OCI-LY7 (cell line): ENCODE measurements at regions not wholly inside any gene's neighbourhood (a gene's known extent, or its start where the extent isn't known, plus 50 kb on each side); places are given as distances from the start of the nearest gene placed in this dataset.

Experiments
- BruUV-seq: library from RNA; stranded (reverse); fragments of 400-500 nt; replicated peaks from 2 replicates; lab custom pipeline; 2021; lab: Mats Ljungman, UMichigan
- CTCF ChIA-PET: fragments of 300-600 bp; sonication (Branson Sonifier 250); formaldehyde crosslinking; loops from one replicate; lab custom pipeline; 2022; ENCODE audit warnings: antibody characterized with exemption; ENCODE audit not compliant: unreplicated experiment; lab: Charles Lee
- POLR2A ChIA-PET: fragments of 300-600 bp; sonication (Branson Sonifier 250); formaldehyde crosslinking; loops from one replicate; lab custom pipeline; 2022; ENCODE audit warnings: antibody characterized with exemption; lab: Charles Lee
- DNase-seq: peaks from one replicate; pipeline ENCODE4 v3.0.0-alpha.2; 2015; ENCODE audit warnings: low spot score
- H2AFZ ChIP-seq: fragments of 200-600 bp; sonication (generic), shearing (Covaris generic); 2 replicates; pipeline ENCODE4 v1.6.1; 2014; ENCODE audit warnings: mild to moderate bottlenecking, antibody characterized with exemption, low read length, moderate library complexity
- H3K27ac ChIP-seq: fragments of 200-600 bp; sonication (generic); 2 replicates; pipeline ENCODE4 v1.5.1; 2014; ENCODE audit warnings: mixed run types, low read depth, mild to moderate bottlenecking, moderate library complexity, low read length, inconsistent platforms; ENCODE audit not compliant: poor library complexity, severe bottlenecking
- H3K36me3 ChIP-seq: fragments of 200-600 bp; sonication (generic); 2 replicates; pipeline ENCODE4 v1.6.1; 2014; ENCODE audit warnings: mild to moderate bottlenecking, antibody characterized with exemption, low read length, moderate library complexity, mixed read lengths; ENCODE audit not compliant: insufficient read depth
- H3K4me1 ChIP-seq: fragments of 200-600 bp; sonication (generic); 2 replicates; pipeline ENCODE4 v1.5.1; 2014; ENCODE audit warnings: mild to moderate bottlenecking, low read length; ENCODE audit not compliant: insufficient read depth, poor library complexity, severe bottlenecking
- H3K4me2 ChIP-seq: fragments of 200-600 bp; sonication (generic); 2 replicates; pipeline ENCODE4 v1.6.1; 2014; ENCODE audit warnings: mild to moderate bottlenecking, low read length
- H3K4me3 ChIP-seq: fragments of 200-600 bp; sonication (generic); 2 replicates; pipeline ENCODE4 v1.5.1; 2014; ENCODE audit warnings: mild to moderate bottlenecking, low read depth, low read length; ENCODE audit not compliant: poor library complexity, severe bottlenecking
- H3K79me2 ChIP-seq: fragments of 200-600 bp; sonication (generic); 2 replicates; pipeline ENCODE4 v1.6.1; 2016; ENCODE audit warnings: low read depth, mild to moderate bottlenecking, low read length, moderate library complexity, mixed read lengths; ENCODE audit not compliant: insufficient read depth
- H3K9me2 ChIP-seq: fragments of 200-600 bp; sonication (generic); 2 replicates; pipeline ENCODE4 v1.6.1; 2016; ENCODE audit warnings: mild to moderate bottlenecking, low read length, mixed read lengths; ENCODE audit not compliant: insufficient read depth
- H3K9me3 ChIP-seq: fragments of 200-600 bp; sonication (generic); 2 replicates; pipeline ENCODE4 v1.6.1; 2014; ENCODE audit warnings: mild to moderate bottlenecking, mixed run types, low read length, mixed read lengths
- H4K20me1 ChIP-seq: fragments of 200-600 bp; sonication (generic); 2 replicates; pipeline ENCODE4 v1.6.1; 2014; ENCODE audit warnings: mild to moderate bottlenecking, antibody characterized with exemption, low read length, moderate library complexity, mixed read lengths; ENCODE audit not compliant: insufficient read depth
- EZH2phosphoT487 ChIP-seq: fragments of 200-600 bp; sonication (generic); IDR thresholded peaks from 2 replicates; pipeline ENCODE4 v1.6.1; 2018; ENCODE audit warnings: low read depth, borderline replicate concordance, mild to moderate bottlenecking, mixed run types, antibody characterized with exemption, low read length, moderate library complexity, mixed read lengths
- intact Hi-C: fragments of 100-400 bp; cut with micrococcal nuclease; formaldehyde crosslinking; loops from one replicate; pipeline ENCODE4 v1.10.0; 2022; ENCODE audit not compliant: unreplicated experiment
- TF ChIP-seq, protein P1 (sequence below): fragments of 200-600 bp; sonication (generic); conservative IDR thresholded peaks from 2 replicates; pipeline ENCODE4 v1.5.1; 2014; ENCODE audit warnings: mild to moderate bottlenecking, antibody characterized with exemption, low read length, moderate library complexity, mixed read lengths

- Histone ChIP-seq H4K20me1 (no peaks in the 10 kb centered on the region), H3K4me1 (no peaks in the 10 kb centered on the region), H3K4me3 (no peak overlapping the region), H3K9me2 (no peaks in the 10 kb centered on the region), H3K9me3 (no peaks in the 10 kb centered on the region), H3K4me2 (no peak overlapping the region), H3K27ac (no peak overlapping the region), H3K36me3 (no peaks in the 10 kb centered on the region), H3K79me2 (no peaks in the 10 kb centered on the region), H2AFZ (no peak overlapping the region)
- ChIA-PET CTCF (no interaction called here), POLR2A (no interaction called here)
- no TSS peak for BruUV-seq
- TF ChIP-seq EZH2phosphoT487, result no peak
- TF ChIP-seq, protein P1, sequence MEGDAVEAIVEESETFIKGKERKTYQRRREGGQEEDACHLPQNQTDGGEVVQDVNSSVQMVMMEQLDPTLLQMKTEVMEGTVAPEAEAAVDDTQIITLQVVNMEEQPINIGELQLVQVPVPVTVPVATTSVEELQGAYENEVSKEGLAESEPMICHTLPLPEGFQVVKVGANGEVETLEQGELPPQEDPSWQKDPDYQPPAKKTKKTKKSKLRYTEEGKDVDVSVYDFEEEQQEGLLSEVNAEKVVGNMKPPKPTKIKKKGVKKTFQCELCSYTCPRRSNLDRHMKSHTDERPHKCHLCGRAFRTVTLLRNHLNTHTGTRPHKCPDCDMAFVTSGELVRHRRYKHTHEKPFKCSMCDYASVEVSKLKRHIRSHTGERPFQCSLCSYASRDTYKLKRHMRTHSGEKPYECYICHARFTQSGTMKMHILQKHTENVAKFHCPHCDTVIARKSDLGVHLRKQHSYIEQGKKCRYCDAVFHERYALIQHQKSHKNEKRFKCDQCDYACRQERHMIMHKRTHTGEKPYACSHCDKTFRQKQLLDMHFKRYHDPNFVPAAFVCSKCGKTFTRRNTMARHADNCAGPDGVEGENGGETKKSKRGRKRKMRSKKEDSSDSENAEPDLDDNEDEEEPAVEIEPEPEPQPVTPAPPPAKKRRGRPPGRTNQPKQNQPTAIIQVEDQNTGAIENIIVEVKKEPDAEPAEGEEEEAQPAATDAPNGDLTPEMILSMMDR, result no peak
- intact Hi-C loops, result no loop called here
- no peak for DNase-seq
These were observed 439.8 kb upstream of the DYNLRB2 start for GRCh38 chr16:80100846-80101451.

DNA sequence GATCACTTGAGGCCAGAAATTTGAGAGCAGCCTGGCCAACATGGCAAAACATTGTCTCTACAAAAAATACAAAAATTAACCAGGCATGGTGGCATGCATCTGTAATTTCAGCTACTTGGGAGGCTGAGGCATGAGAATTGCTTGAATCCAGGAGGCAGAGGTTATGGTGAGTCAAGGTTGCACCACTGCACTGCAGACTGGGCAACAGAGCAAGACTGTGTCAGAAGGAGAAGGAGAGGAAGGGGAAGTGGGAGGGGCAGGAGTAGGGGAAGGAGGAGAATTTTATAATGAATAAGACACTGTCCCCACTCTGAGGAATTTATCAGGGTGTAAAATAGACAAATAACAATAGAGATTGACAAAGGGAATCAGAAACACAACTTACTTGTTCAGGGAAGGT, 440.6 kb upstream of the DYNLRB2 start:
- TF ChIP-seq, protein P1, result no peak
- no peak for TF ChIP-seq EZH2phosphoT487
- Histone ChIP-seq H3K4me1 (no peaks in the 10 kb centered on the region), H3K79me2 (no peaks in the 10 kb centered on the region), H3K27ac (no peak overlapping the region), H3K36me3 (no peaks in the 10 kb centered on the region), H2AFZ (no peak overlapping the region), H3K9me2 (no peaks in the 10 kb centered on the region), H3K4me3 (no peak overlapping the region), H4K20me1 (no peaks in the 10 kb centered on the region), H3K4me2 (no peak overlapping the region), H3K9me3 (no peaks in the 10 kb centered on the region)
- no peak for DNase-seq
- no TSS peak for BruUV-seq
- ChIA-PET CTCF (no interaction called here), POLR2A (no interaction called here)
- intact Hi-C loops, result no loop called here

- no peak overlapping the region for H3K27ac ChIP-seq
- H3K79me2 ChIP-seq, result no peaks in the 10 kb centered on the region
- BruUV-seq, result no TSS peak
- H2AFZ ChIP-seq, result no peak overlapping the region
- no peaks in the 10 kb centered on the region for H3K4me1 ChIP-seq
- no peak overlapping the region for H3K4me3 ChIP-seq
- H3K9me2 ChIP-seq, result no peaks in the 10 kb centered on the region
- TF ChIP-seq, protein P1, result no peak
- no peak for TF ChIP-seq EZH2phosphoT487
- no peaks in the 10 kb centered on the region for H3K9me3 ChIP-seq
- no peak overlapping the region for H3K4me2 ChIP-seq
- no peaks in the 10 kb centered on the region for H4K20me1 ChIP-seq
- CTCF ChIA-PET, result no interaction called here
- intact Hi-C loops, result no loop called here
- POLR2A ChIA-PET, result no interaction called here
- no peaks in the 10 kb centered on the region for H3K36me3 ChIP-seq
- DNase-seq, result no peak
These were observed 443.7 kb upstream of the DYNLRB2 start for GRCh38 chr16:80097098-80097497.
